SK-N-SH treated with all-trans-retinoic acid at 6 μM for 48 hours (cell line): ENCODE measurements at regions not wholly inside any gene's neighbourhood (a gene's known extent, or its start where the extent isn't known, plus 50 kb on each side); places are given as distances from the start of the nearest gene placed in this dataset.

Source experiments
- BACH2 ChIP-seq: fragments of 250-450 bp; sonication (Bioruptor Pico); IDR thresholded peaks from 2 replicates; pipeline ENCODE4 v1.9.0; 2021; ENCODE audit warnings: mild to moderate bottlenecking, borderline replicate concordance
- CSDC2 ChIP-seq: fragments of 250-450 bp; sonication (Bioruptor Pico); IDR thresholded peaks from 2 replicates; pipeline ENCODE4 v1.5.0; 2020; ENCODE audit warnings: mild to moderate bottlenecking, moderate library complexity
- GLIS3 ChIP-seq: fragments of 250-450 bp; sonication (Bioruptor Pico); IDR thresholded peaks from 2 replicates; pipeline ENCODE4 v1.5.0; 2020; ENCODE audit warnings: mild to moderate bottlenecking, moderate library complexity
- ISL1 ChIP-seq: fragments of 250-450 bp; sonication (Bioruptor Pico); IDR thresholded peaks from 2 replicates; pipeline ENCODE4 v2.1.2; 2022; ENCODE audit warnings: mild to moderate bottlenecking, moderate library complexity
- POU6F1 ChIP-seq: fragments of 250-450 bp; sonication (Bioruptor Pico); IDR thresholded peaks from 2 replicates; pipeline ENCODE4 v1.8.0; 2021; ENCODE audit warnings: low read depth, mild to moderate bottlenecking, moderate library complexity, borderline replicate concordance
- RARB ChIP-seq: fragments of 250-450 bp; sonication (Bioruptor Pico); IDR thresholded peaks from 2 replicates; pipeline ENCODE4 v1.8.0; 2021; ENCODE audit warnings: mild to moderate bottlenecking, moderate library complexity
- TOX ChIP-seq: fragments of 250-450 bp; sonication (Bioruptor Pico); IDR thresholded peaks from 2 replicates; pipeline ENCODE4 v1.8.0; 2021; ENCODE audit warnings: mild to moderate bottlenecking, moderate library complexity, borderline replicate concordance
- ZC3H10 ChIP-seq: fragments of 250-450 bp; sonication (Bioruptor Pico); IDR thresholded peaks from 2 replicates; pipeline ENCODE4 v1.5.1; 2021; ENCODE audit warnings: mild to moderate bottlenecking, moderate library complexity
- TF ChIP-seq, protein P1 (sequence below): fragments of 250-450 bp; sonication (Bioruptor Pico); IDR thresholded peaks from 2 replicates; pipeline ENCODE4 v1.8.0; 2020; ENCODE audit warnings: mild to moderate bottlenecking, moderate library complexity, borderline replicate concordance
- TF ChIP-seq, protein P2 (sequence below): fragments of 250-450 bp; sonication (Bioruptor Pico); IDR thresholded peaks from 2 replicates; pipeline ENCODE4 v1.5.1; 2020; ENCODE audit warnings: low read depth, mild to moderate bottlenecking, moderate library complexity

DNA sequence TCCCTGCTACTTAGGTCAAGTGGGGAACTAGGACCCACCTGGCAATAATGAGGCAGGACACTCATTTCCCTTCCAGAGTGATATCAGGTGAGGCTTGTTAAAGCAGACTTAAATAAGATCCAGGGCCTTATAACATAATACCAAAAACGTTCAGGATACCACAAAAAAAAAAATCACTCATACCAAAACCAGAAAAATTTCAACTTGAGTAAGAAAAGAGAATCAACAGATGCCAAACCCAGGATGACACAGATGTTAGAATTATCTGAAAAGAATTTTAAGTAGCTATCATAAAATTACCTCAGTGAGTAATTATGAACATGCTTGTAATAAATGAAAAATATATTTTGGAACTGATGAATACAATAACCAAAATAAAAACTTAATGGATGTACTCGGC, 255.6 kb upstream of the OSR1 start:
- TF ChIP-seq ISL1 (CRISPR knock-in tag) (no peak), CSDC2 (no peak), TOX (CRISPR knock-in tag) (no peak), GLIS3 (CRISPR knock-in tag) (no peak), RARB (CRISPR knock-in tag) (no peak), POU6F1 (no peak), BACH2 (CRISPR knock-in tag) (no peak), ZC3H10 (CRISPR knock-in tag) (no peak)
- TF ChIP-seq, protein P1, sequence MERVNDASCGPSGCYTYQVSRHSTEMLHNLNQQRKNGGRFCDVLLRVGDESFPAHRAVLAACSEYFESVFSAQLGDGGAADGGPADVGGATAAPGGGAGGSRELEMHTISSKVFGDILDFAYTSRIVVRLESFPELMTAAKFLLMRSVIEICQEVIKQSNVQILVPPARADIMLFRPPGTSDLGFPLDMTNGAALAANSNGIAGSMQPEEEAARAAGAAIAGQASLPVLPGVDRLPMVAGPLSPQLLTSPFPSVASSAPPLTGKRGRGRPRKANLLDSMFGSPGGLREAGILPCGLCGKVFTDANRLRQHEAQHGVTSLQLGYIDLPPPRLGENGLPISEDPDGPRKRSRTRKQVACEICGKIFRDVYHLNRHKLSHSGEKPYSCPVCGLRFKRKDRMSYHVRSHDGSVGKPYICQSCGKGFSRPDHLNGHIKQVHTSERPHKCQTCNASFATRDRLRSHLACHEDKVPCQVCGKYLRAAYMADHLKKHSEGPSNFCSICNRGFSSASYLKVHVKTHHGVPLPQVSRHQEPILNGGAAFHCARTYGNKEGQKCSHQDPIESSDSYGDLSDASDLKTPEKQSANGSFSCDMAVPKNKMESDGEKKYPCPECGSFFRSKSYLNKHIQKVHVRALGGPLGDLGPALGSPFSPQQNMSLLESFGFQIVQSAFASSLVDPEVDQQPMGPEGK (CRISPR knock-in tag): no peak
- TF ChIP-seq, protein P2, sequence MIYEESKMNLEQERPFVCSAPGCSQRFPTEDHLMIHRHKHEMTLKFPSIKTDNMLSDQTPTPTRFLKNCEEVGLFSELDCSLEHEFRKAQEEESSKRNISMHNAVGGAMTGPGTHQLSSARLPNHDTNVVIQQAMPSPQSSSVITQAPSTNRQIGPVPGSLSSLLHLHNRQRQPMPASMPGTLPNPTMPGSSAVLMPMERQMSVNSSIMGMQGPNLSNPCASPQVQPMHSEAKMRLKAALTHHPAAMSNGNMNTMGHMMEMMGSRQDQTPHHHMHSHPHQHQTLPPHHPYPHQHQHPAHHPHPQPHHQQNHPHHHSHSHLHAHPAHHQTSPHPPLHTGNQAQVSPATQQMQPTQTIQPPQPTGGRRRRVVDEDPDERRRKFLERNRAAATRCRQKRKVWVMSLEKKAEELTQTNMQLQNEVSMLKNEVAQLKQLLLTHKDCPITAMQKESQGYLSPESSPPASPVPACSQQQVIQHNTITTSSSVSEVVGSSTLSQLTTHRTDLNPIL: no peak
